GM21381 (cell line): ENCODE measurements at regions not wholly inside any gene's neighbourhood (a gene's known extent, or its start where the extent isn't known, plus 50 kb on each side); places are given as distances from the start of the nearest gene placed in this dataset.

ENCODE experiments used
- ATAC-seq: cut with Tn5 transposase; IDR thresholded peaks from one replicate; pipeline ENCODE4 v1.9.1; 2021; ENCODE audit warnings: mild to moderate bottlenecking, moderate library complexity; ENCODE audit not compliant: unreplicated experiment

- ATAC-seq, result no peak
These were observed 102.0 kb upstream of the TSC22D2 start for GRCh38 chr3:150306083-150306482.

- no peak for ATAC-seq
These were observed 104.3 kb upstream of the TSC22D2 start for GRCh38 chr3:150303768-150304167.

GRCh38 chr3:150302246-150302645 lies 105.9 kb upstream of the TSC22D2 start:
- no peak for ATAC-seq

GRCh38 chr3:150300852-150301517 lies 107.1 kb upstream of the TSC22D2 start:
- no peak for ATAC-seq

GRCh38 chr3:150300388-150300787 lies 107.7 kb upstream of the TSC22D2 start:
- no peak for ATAC-seq

- no peak for ATAC-seq
These were observed 108.9 kb upstream of the TSC22D2 start for GRCh38 chr3:150299201-150299600.

GRCh38 chr3:150296966-150297365 lies 111.1 kb upstream of the TSC22D2 start:
- ATAC-seq, result no peak

GRCh38 chr3:150296123-150296735 lies 111.9 kb upstream of the TSC22D2 start:
- no peak for ATAC-seq

GRCh38 chr3:150293401-150294001 lies 114.6 kb upstream of the TSC22D2 start:
- ATAC-seq, result no peak

GRCh38 chr3:150292891-150293290 lies 115.2 kb upstream of the TSC22D2 start:
- no peak for ATAC-seq

- no peak for ATAC-seq
These were observed 116.6 kb upstream of the TSC22D2 start for GRCh38 chr3:150291515-150291914.

GRCh38 chr3:150286390-150287147 lies 121.5 kb upstream of the TSC22D2 start:
- ATAC-seq, result peak; percentile 81

- no peak for ATAC-seq
These were observed 122.5 kb upstream of the TSC22D2 start for GRCh38 chr3:150285601-150286000.

- no peak for ATAC-seq
These were observed 129.2 kb upstream of the TSC22D2 start for GRCh38 chr3:150278843-150279381.

- ATAC-seq, result no peak
These were observed 129.9 kb upstream of the TSC22D2 start for GRCh38 chr3:150278195-150278594.

- no peak for ATAC-seq
These were observed 130.7 kb upstream of the TSC22D2 start for GRCh38 chr3:150277444-150277843.

- no peak for ATAC-seq
These were observed 132.2 kb upstream of the TSC22D2 start for GRCh38 chr3:150275941-150276340.

- no peak for ATAC-seq
These were observed 133.7 kb upstream of the TSC22D2 start for GRCh38 chr3:150274372-150274771.

- no peak for ATAC-seq
These were observed 134.7 kb upstream of the TSC22D2 start for GRCh38 chr3:150273396-150273795.

GRCh38 chr3:150271591-150271960 lies 136.5 kb upstream of the TSC22D2 start:
- no peak for ATAC-seq

- no peak for ATAC-seq
These were observed 137.1 kb upstream of the TSC22D2 start for GRCh38 chr3:150270883-150271590.
